H9 (cell line): ENCODE measurements at regions not wholly inside any gene's neighbourhood (a gene's known extent, or its start where the extent isn't known, plus 50 kb on each side); places are given as distances from the start of the nearest gene placed in this dataset.

ENCODE experiments used
- DNase-seq: peaks from one replicate; pipeline ENCODE4 v3.0.0-alpha.2; 2017
- H2AFZ ChIP-seq: one replicate; pipeline ENCODE4 v1.6.1; 2013; ENCODE audit warnings: mild to moderate bottlenecking, low read length, control low read depth, moderate library complexity
- H2AK5ac ChIP-seq: 2 replicates; pipeline ENCODE4 v1.6.1; 2013; ENCODE audit warnings: low read length, control low read depth, mixed read lengths; ENCODE audit not compliant: insufficient read length
- H2BK120ac ChIP-seq: one replicate; pipeline ENCODE4 v1.6.1; 2013; ENCODE audit warnings: low read depth, mild to moderate bottlenecking, low read length, control low read depth, inconsistent platforms; ENCODE audit not compliant: poor library complexity, severe bottlenecking
- H2BK12ac ChIP-seq: 2 replicates; pipeline ENCODE4 v1.6.1; 2013; ENCODE audit warnings: low read length, control low read depth, mixed read lengths, low read depth; ENCODE audit not compliant: insufficient read length
- H2BK15ac ChIP-seq: 2 replicates; pipeline ENCODE4 v1.6.1; 2013; ENCODE audit warnings: low read depth, low read length, control low read depth
- H2BK20ac ChIP-seq: one replicate; pipeline ENCODE4 v1.6.1; 2013; ENCODE audit warnings: low read depth, mild to moderate bottlenecking, low read length, control low read depth, inconsistent platforms; ENCODE audit not compliant: poor library complexity, severe bottlenecking
- H2BK5ac ChIP-seq: 2 replicates; pipeline ENCODE4 v1.6.1; 2013; ENCODE audit warnings: low read length, control low read depth, mixed read lengths; ENCODE audit not compliant: insufficient read length
- H3K14ac ChIP-seq: 2 replicates; pipeline ENCODE4 v1.6.1; 2013; ENCODE audit warnings: low read length, control low read depth; ENCODE audit not compliant: insufficient read depth
- H3K18ac ChIP-seq: 2 replicates; pipeline ENCODE4 v1.6.1; 2013; ENCODE audit warnings: low read depth, mild to moderate bottlenecking, mixed read lengths, low read length, control low read depth; ENCODE audit not compliant: insufficient read length
- H3K23ac ChIP-seq: 2 replicates; pipeline ENCODE4 v1.6.1; 2013; ENCODE audit warnings: low read length, control low read depth, mixed read lengths, low read depth; ENCODE audit not compliant: insufficient read length
- H3K23me2 ChIP-seq: 2 replicates; pipeline ENCODE4 v1.6.1; 2013; ENCODE audit warnings: low read depth, mild to moderate bottlenecking, mixed read lengths, low read length, control low read depth; ENCODE audit not compliant: insufficient read length, poor library complexity, severe bottlenecking
- H3K27ac ChIP-seq: 2 replicates; pipeline ENCODE4 v1.5.1; 2013; ENCODE audit warnings: low read length, control low read depth, mixed read lengths, low read depth; ENCODE audit not compliant: insufficient read length
- H3K27me3 ChIP-seq: 2 replicates; pipeline ENCODE4 v1.6.1; 2013; ENCODE audit warnings: low read length, control low read depth, inconsistent platforms; ENCODE audit not compliant: insufficient read depth
- H3K4ac ChIP-seq: 2 replicates; pipeline ENCODE4 v1.6.1; 2013; ENCODE audit warnings: low read depth, mild to moderate bottlenecking, control low read depth, inconsistent platforms, low read length, moderate library complexity
- H3K4me1 ChIP-seq: 2 replicates; pipeline ENCODE4 v1.6.1; 2013; ENCODE audit warnings: low read length, control low read depth, inconsistent platforms; ENCODE audit not compliant: insufficient read depth
- H3K4me2 ChIP-seq: 2 replicates; pipeline ENCODE4 v1.6.1; 2013; ENCODE audit warnings: low read length, control low read depth, mixed read lengths; ENCODE audit not compliant: insufficient read length, insufficient read depth
- H3K56ac ChIP-seq: 2 replicates; pipeline ENCODE4 v1.6.1; 2013; ENCODE audit warnings: low read depth, mild to moderate bottlenecking, mixed read lengths, low read length, control low read depth; ENCODE audit not compliant: insufficient read length
- H3K79me1 ChIP-seq: 2 replicates; pipeline ENCODE4 v1.6.1; 2013; ENCODE audit warnings: low read depth, mild to moderate bottlenecking, moderate library complexity, low read length, control low read depth, inconsistent platforms; ENCODE audit not compliant: insufficient read depth, poor library complexity, severe bottlenecking
- H3K79me2 ChIP-seq: 2 replicates; pipeline ENCODE4 v1.6.1; 2013; ENCODE audit warnings: low read length, control low read depth, inconsistent platforms; ENCODE audit not compliant: insufficient read depth
- H3K9ac ChIP-seq: 2 replicates; pipeline ENCODE4 v1.6.1; 2013; ENCODE audit warnings: low read length, control low read depth, mixed read lengths; ENCODE audit not compliant: insufficient read length; ENCODE audit errors: extremely low read depth
- H3K9me3 ChIP-seq: one replicate; pipeline ENCODE4 v1.6.1; 2013; ENCODE audit warnings: low read depth, low read length, inconsistent platforms; ENCODE audit not compliant: control insufficient read depth
- H3T11ph ChIP-seq: one replicate; pipeline ENCODE4 v1.6.1; 2013; ENCODE audit warnings: mild to moderate bottlenecking, low read length, control low read depth, inconsistent platforms
- H4K20me1 ChIP-seq: one replicate; pipeline ENCODE4 v1.6.1; 2013; ENCODE audit not compliant: control insufficient read depth, insufficient read length, insufficient read depth
- H4K5ac ChIP-seq: 2 replicates; pipeline ENCODE4 v1.6.1; 2013; ENCODE audit warnings: low read depth, mild to moderate bottlenecking, mixed read lengths, low read length, control low read depth; ENCODE audit not compliant: insufficient read length
- H4K8ac ChIP-seq: replicated peaks from 2 replicates; pipeline ENCODE4 v1.6.1; 2013; ENCODE audit warnings: low read length, control low read depth, mixed read lengths, low read depth; ENCODE audit not compliant: insufficient read length
- H4K91ac ChIP-seq: 2 replicates; pipeline ENCODE4 v1.6.1; 2013; ENCODE audit warnings: low read depth, mild to moderate bottlenecking, moderate library complexity, mixed read lengths, low read length, control low read depth; ENCODE audit not compliant: insufficient read length
- H3K27ac Mint-ChIP-seq, 3 experiments: 2 replicates in 2 of 3; 3 replicates in 1 of 3; pipeline ENCODE4 v1.8.0; 2020 to 2021; ENCODE audit warnings: mixed read lengths in 3 of 3, mild to moderate bottlenecking in 1 of 3, moderate library complexity in 1 of 3
- H3K27me3 Mint-ChIP-seq: 2 replicates; pipeline ENCODE4 v1.8.0; 2021; ENCODE audit warnings: low read depth, mild to moderate bottlenecking, moderate library complexity, mixed read lengths
- H3K36me3 Mint-ChIP-seq, 3 experiments: 2 replicates in 2 of 3; 3 replicates in 1 of 3; pipeline ENCODE4 v1.8.0; 2020 to 2021; ENCODE audit warnings: low read depth in 3 of 3, mixed read lengths in 3 of 3; ENCODE audit not compliant: insufficient read depth in 1 of 3
- H3K4me1 Mint-ChIP-seq, 2 experiments: 2 replicates each; pipeline ENCODE4 v1.8.0; 2020; ENCODE audit warnings: mixed read lengths in 2 of 2
- H3K4me3 Mint-ChIP-seq, 2 experiments: 2 replicates in 1 of 2; 3 replicates in 1 of 2; pipeline ENCODE4 v1.8.0; 2020 to 2021; ENCODE audit warnings: mild to moderate bottlenecking in 2 of 2, mixed read lengths in 2 of 2, moderate library complexity in 1 of 2
- H3K9me3 Mint-ChIP-seq, 2 experiments: 2 replicates in 1 of 2; 3 replicates in 1 of 2; pipeline ENCODE4 v1.8.0; 2020; ENCODE audit warnings: mild to moderate bottlenecking in 2 of 2, mixed read lengths in 2 of 2, moderate library complexity in 1 of 2
- WGBS: extraction: QIAGEN DNeasy Blood & Tissue Kit; methylation state at CpG from one replicate; pipeline ENCODE4 v1.1.7; 2013; ENCODE audit warnings: missing lambda C conversion rate, low lambda C conversion rate, mixed read lengths; ENCODE audit not compliant: insufficient read length; ENCODE audit errors: extremely low coverage; 5-methylcytosine and 5-hydroxymethylcytosine counted together
- TF ChIP-seq, protein P1 (sequence below): fragments of 200-600 bp; sonication (generic); conservative IDR thresholded peaks from 3 replicates; pipeline ENCODE4 v1.8.0; 2021; ENCODE audit warnings: antibody characterized with exemption, mild to moderate bottlenecking

GRCh38 chr7:46589286-46589685 lies 668.2 kb upstream of the IGFBP3 start:
- no peak for DNase-seq
- H3K27ac ChIP-seq: no peak overlapping the region
- H3K36me3 Mint-ChIP-seq: no peaks in the 10 kb centered on the region
- H3K9ac ChIP-seq: no peak overlapping the region
- H3K9me3 ChIP-seq: no peaks in the 10 kb centered on the region
- no peak overlapping the region for H4K8ac ChIP-seq
- no CpG with 5 or more reads among the region's 5 CpGs for WGBS
- no peak overlapping the region for H3K18ac ChIP-seq
- no peak overlapping the region for H3K4me2 ChIP-seq
- no peak overlapping the region for H2BK12ac ChIP-seq
- H3K4ac ChIP-seq: no peak overlapping the region
- no peak overlapping the region for H4K5ac ChIP-seq
- H2BK15ac ChIP-seq: no peak overlapping the region
- no peak overlapping the region for H3T11ph ChIP-seq
- no peak overlapping the region for H4K91ac ChIP-seq
- H2BK120ac ChIP-seq: no peak overlapping the region
- no peak overlapping the region for H2BK5ac ChIP-seq
- TF ChIP-seq, protein P1, sequence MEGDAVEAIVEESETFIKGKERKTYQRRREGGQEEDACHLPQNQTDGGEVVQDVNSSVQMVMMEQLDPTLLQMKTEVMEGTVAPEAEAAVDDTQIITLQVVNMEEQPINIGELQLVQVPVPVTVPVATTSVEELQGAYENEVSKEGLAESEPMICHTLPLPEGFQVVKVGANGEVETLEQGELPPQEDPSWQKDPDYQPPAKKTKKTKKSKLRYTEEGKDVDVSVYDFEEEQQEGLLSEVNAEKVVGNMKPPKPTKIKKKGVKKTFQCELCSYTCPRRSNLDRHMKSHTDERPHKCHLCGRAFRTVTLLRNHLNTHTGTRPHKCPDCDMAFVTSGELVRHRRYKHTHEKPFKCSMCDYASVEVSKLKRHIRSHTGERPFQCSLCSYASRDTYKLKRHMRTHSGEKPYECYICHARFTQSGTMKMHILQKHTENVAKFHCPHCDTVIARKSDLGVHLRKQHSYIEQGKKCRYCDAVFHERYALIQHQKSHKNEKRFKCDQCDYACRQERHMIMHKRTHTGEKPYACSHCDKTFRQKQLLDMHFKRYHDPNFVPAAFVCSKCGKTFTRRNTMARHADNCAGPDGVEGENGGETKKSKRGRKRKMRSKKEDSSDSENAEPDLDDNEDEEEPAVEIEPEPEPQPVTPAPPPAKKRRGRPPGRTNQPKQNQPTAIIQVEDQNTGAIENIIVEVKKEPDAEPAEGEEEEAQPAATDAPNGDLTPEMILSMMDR: no peak
- H3K27me3 Mint-ChIP-seq: no peaks in the 10 kb centered on the region; the same call in none of the 2 replicates
- H3K23me2 ChIP-seq: no peaks in the 10 kb centered on the region
- H2AK5ac ChIP-seq: no peak overlapping the region
- H3K27me3 ChIP-seq: no peaks in the 10 kb centered on the region
- H3K56ac ChIP-seq: no peak overlapping the region
- no peak overlapping the region for H3K4me3 Mint-ChIP-seq
- no peak overlapping the region for H3K14ac ChIP-seq
- no peak overlapping the region for H3K23ac ChIP-seq
- no peaks in the 10 kb centered on the region for H4K20me1 ChIP-seq
- no peak overlapping the region for H2AFZ ChIP-seq
- H2BK20ac ChIP-seq: no peak overlapping the region
- no peak overlapping the region for H3K27ac Mint-ChIP-seq
- peaks cover 2 to 4% of the 10 kb centered on the region in 2 experiments; a peak in 3 of 5 replicates for H3K9me3 Mint-ChIP-seq
- H3K79me1 ChIP-seq: no peaks in the 10 kb centered on the region
- no peaks in the 10 kb centered on the region for H3K4me1 ChIP-seq
- H3K79me2 ChIP-seq: no peaks in the 10 kb centered on the region
- no peaks in the 10 kb centered on the region for H3K4me1 Mint-ChIP-seq
